DND-41 (cell line): ENCODE measurements at regions not wholly inside any gene's neighbourhood (a gene's known extent, or its start where the extent isn't known, plus 50 kb on each side); places are given as distances from the start of the nearest gene placed in this dataset.

Experiments
- CTCF ChIP-seq: IDR thresholded peaks from 2 replicates; pipeline ENCODE4 v1.5.1; 2012; ENCODE audit warnings: borderline replicate concordance, low read length, moderate library complexity, mild to moderate bottlenecking; ENCODE audit not compliant: poor library complexity, severe bottlenecking; ENCODE audit errors: extremely low read depth
- EZH2 ChIP-seq: IDR thresholded peaks from 3 replicates; pipeline ENCODE4 v1.6.1; 2012; ENCODE audit warnings: borderline replicate concordance, low read depth, mild to moderate bottlenecking, moderate library complexity, low read length, inconsistent platforms; ENCODE audit not compliant: severe bottlenecking

DNA sequence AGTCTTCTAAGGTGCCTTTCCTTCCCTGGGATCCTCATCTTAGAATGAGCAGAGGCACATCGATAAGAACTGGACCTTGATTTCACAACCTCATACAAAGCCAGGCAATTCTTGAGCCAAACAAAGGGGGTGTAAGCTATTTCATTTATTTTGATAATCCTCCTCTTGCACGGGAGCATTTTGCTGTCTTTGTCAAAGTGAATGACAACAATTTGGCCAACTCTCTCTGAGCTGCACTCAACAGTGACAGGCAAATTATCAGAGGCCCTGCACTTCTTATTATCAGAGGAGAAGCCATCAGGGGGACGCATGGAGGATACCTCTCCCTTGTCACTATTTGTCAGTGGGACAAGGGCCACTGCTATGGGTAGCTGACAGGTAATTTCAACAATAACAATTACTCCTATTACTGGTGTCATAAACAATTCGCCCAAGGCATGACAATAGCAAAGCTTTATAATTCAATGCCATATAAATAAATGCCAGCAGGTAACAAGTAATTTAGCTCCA is 260.4 kb downstream of the MEIS1 start:
- TF ChIP-seq CTCF (no peak), EZH2 (no peak)
